GM12865 (cell line): ENCODE measurements at regions not wholly inside any gene's neighbourhood (a gene's known extent, or its start where the extent isn't known, plus 50 kb on each side); places are given as distances from the start of the nearest gene placed in this dataset.

ENCODE experiments used
- DNase-seq: peaks from one replicate; pipeline ENCODE4 v3.0.0; 2010; ENCODE audit warnings: low read depth
- H3K4me3 ChIP-seq: 2 replicates; pipeline ENCODE4 v1.5.1; 2011; ENCODE audit warnings: mild to moderate bottlenecking, low read depth, low read length, control low read depth
- TF ChIP-seq, protein P1 (sequence below): IDR thresholded peaks from 2 replicates; pipeline ENCODE4 v1.5.1; 2011; ENCODE audit warnings: low read length, control low read depth, low read depth, inconsistent platforms; ENCODE audit not compliant: insufficient read depth; ENCODE audit errors: missing control alignments

DNA sequence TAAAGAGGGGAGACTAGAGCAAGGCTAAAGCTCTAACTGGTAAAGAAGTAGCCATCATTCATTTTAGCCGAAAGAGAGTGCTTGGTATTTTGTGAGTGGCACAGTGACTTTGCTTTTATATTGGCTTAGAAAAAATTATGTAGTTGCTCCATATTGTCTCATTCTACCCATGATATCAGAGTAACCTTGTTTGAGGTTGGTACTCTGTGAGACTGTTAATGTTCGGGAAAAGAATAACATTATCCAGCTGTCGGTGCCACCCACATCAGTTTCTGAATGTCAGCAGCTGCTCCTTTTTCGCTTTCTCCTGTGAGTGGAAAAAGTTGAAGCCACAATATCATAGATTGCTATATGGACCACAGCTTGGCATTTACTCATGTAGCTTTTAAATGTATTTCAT, 376.4 kb upstream of the KCNN2 start:
- no peak overlapping the region for H3K4me3 ChIP-seq
- TF ChIP-seq, protein P1, sequence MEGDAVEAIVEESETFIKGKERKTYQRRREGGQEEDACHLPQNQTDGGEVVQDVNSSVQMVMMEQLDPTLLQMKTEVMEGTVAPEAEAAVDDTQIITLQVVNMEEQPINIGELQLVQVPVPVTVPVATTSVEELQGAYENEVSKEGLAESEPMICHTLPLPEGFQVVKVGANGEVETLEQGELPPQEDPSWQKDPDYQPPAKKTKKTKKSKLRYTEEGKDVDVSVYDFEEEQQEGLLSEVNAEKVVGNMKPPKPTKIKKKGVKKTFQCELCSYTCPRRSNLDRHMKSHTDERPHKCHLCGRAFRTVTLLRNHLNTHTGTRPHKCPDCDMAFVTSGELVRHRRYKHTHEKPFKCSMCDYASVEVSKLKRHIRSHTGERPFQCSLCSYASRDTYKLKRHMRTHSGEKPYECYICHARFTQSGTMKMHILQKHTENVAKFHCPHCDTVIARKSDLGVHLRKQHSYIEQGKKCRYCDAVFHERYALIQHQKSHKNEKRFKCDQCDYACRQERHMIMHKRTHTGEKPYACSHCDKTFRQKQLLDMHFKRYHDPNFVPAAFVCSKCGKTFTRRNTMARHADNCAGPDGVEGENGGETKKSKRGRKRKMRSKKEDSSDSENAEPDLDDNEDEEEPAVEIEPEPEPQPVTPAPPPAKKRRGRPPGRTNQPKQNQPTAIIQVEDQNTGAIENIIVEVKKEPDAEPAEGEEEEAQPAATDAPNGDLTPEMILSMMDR = no peak
- DNase-seq = no peak

DNA sequence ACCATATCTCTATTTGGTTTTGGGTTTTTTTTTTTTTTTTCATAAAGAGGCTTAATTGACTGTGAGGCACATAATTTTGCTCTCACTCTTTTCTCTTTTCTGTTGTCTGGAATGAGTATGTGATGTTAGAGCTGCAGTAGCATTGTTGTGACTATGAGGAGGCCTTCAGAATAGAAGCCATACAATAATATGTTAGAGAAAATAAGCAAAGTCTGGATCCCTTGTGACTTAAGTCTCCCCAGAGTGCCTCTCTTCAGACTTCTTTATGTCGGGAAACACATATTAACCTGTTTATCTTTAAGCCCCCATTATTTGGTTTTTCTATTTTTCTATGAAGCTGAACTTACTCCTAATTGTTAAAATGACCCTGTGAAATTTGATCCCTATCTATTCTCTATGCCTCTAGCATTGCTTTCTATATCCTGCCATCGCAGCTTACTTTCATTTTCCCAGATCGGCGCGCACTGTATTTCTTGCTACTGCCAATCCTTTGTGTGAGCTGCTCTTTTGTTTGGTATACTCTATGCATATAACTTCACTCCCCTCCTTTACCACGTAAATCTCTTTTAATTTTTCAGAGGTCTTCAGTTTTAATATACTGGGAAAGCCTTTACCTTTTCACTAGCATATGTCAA, 372.5 kb upstream of the KCNN2 start:
- TF ChIP-seq, protein P1 = no peak
- H3K4me3 ChIP-seq = no peak overlapping the region
- no peak for DNase-seq

DNA sequence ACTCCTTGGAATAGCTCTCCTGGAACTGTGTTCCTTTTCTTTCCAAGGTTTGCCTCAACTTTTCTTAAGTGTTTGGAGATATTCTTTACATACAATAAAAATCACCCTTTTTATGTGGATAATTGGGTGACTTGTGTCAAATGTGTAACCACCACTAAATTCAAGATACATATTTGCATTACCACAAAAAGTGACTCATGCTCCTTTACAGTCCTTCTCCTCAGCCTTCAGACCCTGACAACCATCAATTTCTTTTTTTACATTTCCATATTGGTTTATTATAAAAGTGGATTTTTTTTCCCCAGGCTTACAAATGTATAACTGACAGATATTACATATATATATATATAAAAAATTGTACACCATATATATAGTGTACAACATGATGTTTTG, 372.0 kb upstream of the KCNN2 start:
- DNase-seq = no peak
- TF ChIP-seq, protein P1 = no peak
- no peak overlapping the region for H3K4me3 ChIP-seq

DNA sequence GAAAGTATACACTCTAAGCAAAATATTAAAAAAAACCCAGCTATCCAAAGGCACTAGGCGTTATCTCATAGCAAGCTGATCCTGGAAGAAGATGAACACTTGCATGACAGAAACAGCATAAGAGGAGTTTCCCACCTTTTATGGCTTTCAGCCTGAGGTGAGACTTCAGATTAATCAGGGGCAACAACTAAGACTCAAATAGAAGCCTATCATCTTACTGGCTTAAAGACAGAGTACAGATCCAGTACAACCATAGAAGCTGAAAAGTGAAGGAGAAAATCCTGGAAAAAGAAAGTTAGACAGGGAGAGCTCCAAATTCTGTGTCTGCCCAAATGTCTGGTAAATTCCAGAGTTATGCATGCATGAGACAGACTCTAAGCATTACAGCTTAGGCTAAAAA, 360.8 kb upstream of the KCNN2 start:
- TF ChIP-seq, protein P1 = no peak
- no peak for DNase-seq
- no peak overlapping the region for H3K4me3 ChIP-seq

DNA sequence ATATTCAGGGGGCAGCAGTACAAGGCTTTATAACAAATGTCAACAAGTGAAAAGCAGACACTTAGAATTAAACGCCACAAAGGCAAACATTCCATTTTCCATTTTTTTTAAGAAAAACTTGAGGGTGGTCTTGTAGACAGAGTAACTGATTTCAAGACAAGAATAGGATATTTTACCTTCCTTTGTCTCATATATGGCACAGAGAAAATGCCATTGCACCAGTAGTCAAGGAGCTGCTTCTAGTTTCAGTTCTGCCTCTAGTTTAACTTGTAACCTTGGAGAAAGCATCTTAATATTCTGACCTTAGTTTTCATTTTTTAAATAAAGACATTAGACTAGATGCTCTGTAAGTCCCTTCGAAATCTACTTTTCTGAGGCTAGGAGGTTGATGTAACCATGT, 355.3 kb upstream of the KCNN2 start:
- no peak overlapping the region for H3K4me3 ChIP-seq
- TF ChIP-seq, protein P1 = no peak
- no peak for DNase-seq

DNA sequence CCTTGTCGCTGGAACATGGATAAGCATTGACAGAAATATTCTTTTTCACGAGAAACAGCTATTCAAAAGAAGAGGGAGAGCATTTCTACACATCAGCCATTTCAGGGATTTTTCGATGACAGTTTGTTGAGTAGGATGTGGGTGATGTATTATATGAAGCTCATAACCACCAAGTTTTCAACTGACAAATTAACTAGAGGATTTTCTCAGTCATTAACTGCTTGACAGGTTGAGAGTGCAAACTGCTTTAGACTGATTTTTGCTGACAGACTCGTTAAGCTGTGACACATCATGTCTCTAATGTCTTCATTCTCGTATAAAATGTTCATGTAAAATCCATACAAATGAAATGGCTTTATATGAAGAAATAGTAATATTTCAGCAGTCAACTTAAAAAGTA, 354.2 kb upstream of the KCNN2 start:
- H3K4me3 ChIP-seq = no peak overlapping the region
- TF ChIP-seq, protein P1 = no peak
- DNase-seq = no peak

DNA sequence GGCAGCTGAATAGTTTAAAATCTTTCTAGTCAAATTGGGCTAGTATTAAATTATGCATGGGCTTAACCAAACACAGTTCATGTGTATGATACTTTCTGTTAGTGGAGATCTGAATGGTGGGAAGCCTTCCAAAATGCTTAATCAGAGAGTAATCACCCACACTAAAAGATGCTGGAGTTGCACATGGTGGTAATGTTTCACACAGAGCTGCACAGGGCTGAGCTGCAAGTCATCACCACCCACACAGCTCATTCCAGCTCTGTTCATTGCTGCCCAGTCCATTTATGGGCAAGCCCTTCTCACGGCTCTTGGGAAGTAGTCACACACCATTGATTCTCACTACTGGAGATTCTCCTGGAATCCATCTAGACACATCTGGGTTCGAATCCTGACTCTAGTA, 351.5 kb upstream of the KCNN2 start:
- no peak for DNase-seq
- TF ChIP-seq, protein P1 = no peak
- no peak overlapping the region for H3K4me3 ChIP-seq
